OCI-LY7 (cell line): ENCODE measurements at regions not wholly inside any gene's neighbourhood (a gene's known extent, or its start where the extent isn't known, plus 50 kb on each side); places are given as distances from the start of the nearest gene placed in this dataset.

ENCODE experiments used
- BruUV-seq: library from RNA; stranded (reverse); fragments of 400-500 nt; replicated peaks from 2 replicates; lab custom pipeline; 2021; lab: Mats Ljungman, UMichigan
- CTCF ChIA-PET: fragments of 300-600 bp; sonication (Branson Sonifier 250); formaldehyde crosslinking; loops from one replicate; lab custom pipeline; 2022; ENCODE audit warnings: antibody characterized with exemption; ENCODE audit not compliant: unreplicated experiment; lab: Charles Lee
- POLR2A ChIA-PET: fragments of 300-600 bp; sonication (Branson Sonifier 250); formaldehyde crosslinking; loops from one replicate; lab custom pipeline; 2022; ENCODE audit warnings: antibody characterized with exemption; lab: Charles Lee
- DNase-seq: peaks from one replicate; pipeline ENCODE4 v3.0.0-alpha.2; 2015; ENCODE audit warnings: low spot score
- H2AFZ ChIP-seq: fragments of 200-600 bp; sonication (generic), shearing (Covaris generic); 2 replicates; pipeline ENCODE4 v1.6.1; 2014; ENCODE audit warnings: mild to moderate bottlenecking, antibody characterized with exemption, low read length, moderate library complexity
- H3K27ac ChIP-seq: fragments of 200-600 bp; sonication (generic); 2 replicates; pipeline ENCODE4 v1.5.1; 2014; ENCODE audit warnings: mixed run types, low read depth, mild to moderate bottlenecking, moderate library complexity, low read length, inconsistent platforms; ENCODE audit not compliant: poor library complexity, severe bottlenecking
- H3K36me3 ChIP-seq: fragments of 200-600 bp; sonication (generic); 2 replicates; pipeline ENCODE4 v1.6.1; 2014; ENCODE audit warnings: mild to moderate bottlenecking, antibody characterized with exemption, low read length, moderate library complexity, mixed read lengths; ENCODE audit not compliant: insufficient read depth
- H3K4me1 ChIP-seq: fragments of 200-600 bp; sonication (generic); 2 replicates; pipeline ENCODE4 v1.5.1; 2014; ENCODE audit warnings: mild to moderate bottlenecking, low read length; ENCODE audit not compliant: insufficient read depth, poor library complexity, severe bottlenecking
- H3K4me2 ChIP-seq: fragments of 200-600 bp; sonication (generic); 2 replicates; pipeline ENCODE4 v1.6.1; 2014; ENCODE audit warnings: mild to moderate bottlenecking, low read length
- H3K4me3 ChIP-seq: fragments of 200-600 bp; sonication (generic); 2 replicates; pipeline ENCODE4 v1.5.1; 2014; ENCODE audit warnings: mild to moderate bottlenecking, low read depth, low read length; ENCODE audit not compliant: poor library complexity, severe bottlenecking
- H3K79me2 ChIP-seq: fragments of 200-600 bp; sonication (generic); 2 replicates; pipeline ENCODE4 v1.6.1; 2016; ENCODE audit warnings: low read depth, mild to moderate bottlenecking, low read length, moderate library complexity, mixed read lengths; ENCODE audit not compliant: insufficient read depth
- H3K9me2 ChIP-seq: fragments of 200-600 bp; sonication (generic); 2 replicates; pipeline ENCODE4 v1.6.1; 2016; ENCODE audit warnings: mild to moderate bottlenecking, low read length, mixed read lengths; ENCODE audit not compliant: insufficient read depth
- H3K9me3 ChIP-seq: fragments of 200-600 bp; sonication (generic); 2 replicates; pipeline ENCODE4 v1.6.1; 2014; ENCODE audit warnings: mild to moderate bottlenecking, mixed run types, low read length, mixed read lengths
- H4K20me1 ChIP-seq: fragments of 200-600 bp; sonication (generic); 2 replicates; pipeline ENCODE4 v1.6.1; 2014; ENCODE audit warnings: mild to moderate bottlenecking, antibody characterized with exemption, low read length, moderate library complexity, mixed read lengths; ENCODE audit not compliant: insufficient read depth
- CTCF ChIP-seq: fragments of 200-600 bp; sonication (generic); conservative IDR thresholded peaks from 2 replicates; pipeline ENCODE4 v1.5.1; 2014; ENCODE audit warnings: mild to moderate bottlenecking, antibody characterized with exemption, low read length, moderate library complexity, mixed read lengths
- EZH2phosphoT487 ChIP-seq: fragments of 200-600 bp; sonication (generic); IDR thresholded peaks from 2 replicates; pipeline ENCODE4 v1.6.1; 2018; ENCODE audit warnings: low read depth, borderline replicate concordance, mild to moderate bottlenecking, mixed run types, antibody characterized with exemption, low read length, moderate library complexity, mixed read lengths
- intact Hi-C: fragments of 100-400 bp; cut with micrococcal nuclease; formaldehyde crosslinking; loops from one replicate; pipeline ENCODE4 v1.10.0; 2022; ENCODE audit not compliant: unreplicated experiment

- no peaks in the 10 kb centered on the region for H3K36me3 ChIP-seq
- H3K4me3 ChIP-seq: no peak overlapping the region
- DNase-seq: no peak
- ChIA-PET CTCF (interaction anchor here (0.5 kb wide), 1 partner anchor 574 kb away, joined by 3 read pairs; no protein-coding TSS in a partner anchor), POLR2A (no interaction called here)
- H3K79me2 ChIP-seq: no peaks in the 10 kb centered on the region
- H3K4me1 ChIP-seq: no peaks in the 10 kb centered on the region
- H3K9me3 ChIP-seq: no peaks in the 10 kb centered on the region
- intact Hi-C loops: no loop called here
- TF ChIP-seq EZH2phosphoT487: no peak
- TF ChIP-seq CTCF: no peak
- no peaks in the 10 kb centered on the region for H3K9me2 ChIP-seq
- no peak overlapping the region for H2AFZ ChIP-seq
- no peak overlapping the region for H3K27ac ChIP-seq
- H3K4me2 ChIP-seq: no peak overlapping the region
- BruUV-seq: no TSS peak
- H4K20me1 ChIP-seq: no peaks in the 10 kb centered on the region
Measured at GRCh38 chr2:15867194-15868171, 72.9 kb upstream of the MYCN start.

GRCh38 chr2:15868186-15868585, 72.2 kb upstream of the MYCN start:
- no peaks in the 10 kb centered on the region for H3K36me3 ChIP-seq
- BruUV-seq: no TSS peak
- H3K27ac ChIP-seq: no peak overlapping the region
- H3K4me2 ChIP-seq: no peak overlapping the region
- H3K4me3 ChIP-seq: no peak overlapping the region
- no peaks in the 10 kb centered on the region for H3K9me2 ChIP-seq
- no peak for DNase-seq
- intact Hi-C loops: no loop called here
- H4K20me1 ChIP-seq: no peaks in the 10 kb centered on the region
- no peaks in the 10 kb centered on the region for H3K9me3 ChIP-seq
- ChIA-PET CTCF (no interaction called here), POLR2A (no interaction called here)
- H3K4me1 ChIP-seq: no peaks in the 10 kb centered on the region
- H3K79me2 ChIP-seq: no peaks in the 10 kb centered on the region
- H2AFZ ChIP-seq: no peak overlapping the region
- TF ChIP-seq CTCF (no peak), EZH2phosphoT487 (no peak)

- no peaks in the 10 kb centered on the region for H3K9me2 ChIP-seq
- no peaks in the 10 kb centered on the region for H4K20me1 ChIP-seq
- no peak overlapping the region for H2AFZ ChIP-seq
- no peaks in the 10 kb centered on the region for H3K79me2 ChIP-seq
- no peak overlapping the region for H3K4me3 ChIP-seq
- intact Hi-C loops: no loop called here
- TF ChIP-seq CTCF: no peak
- no peak for TF ChIP-seq EZH2phosphoT487
- DNase-seq: no peak
- CTCF ChIA-PET: no interaction called here
- no peaks in the 10 kb centered on the region for H3K9me3 ChIP-seq
- no peak overlapping the region for H3K27ac ChIP-seq
- H3K36me3 ChIP-seq: no peaks in the 10 kb centered on the region
- POLR2A ChIA-PET: no interaction called here
- no peaks in the 10 kb centered on the region for H3K4me1 ChIP-seq
- no peak overlapping the region for H3K4me2 ChIP-seq
- no TSS peak for BruUV-seq
Measured at GRCh38 chr2:15868704-15869103, 71.6 kb upstream of the MYCN start.
